Panc1 (cell line): ENCODE measurements at regions not wholly inside any gene's neighbourhood (a gene's known extent, or its start where the extent isn't known, plus 50 kb on each side); places are given as distances from the start of the nearest gene placed in this dataset.

Experiments
- ATAC-seq: fragments of 200-7000 bp; cut with Tn5 transposase; 2 replicates; pipeline ENCODE4 v1.9.1; 2020; ENCODE audit warnings: mild to moderate bottlenecking, moderate library complexity
- BruUV-seq: library from RNA; stranded (reverse); fragments of 400-500 nt; replicated peaks from 2 replicates; lab custom pipeline; 2021; lab: Mats Ljungman, UMichigan
- CTCF ChIA-PET: fragments of 300-600 bp; sonication (Branson Sonifier 250); formaldehyde crosslinking; loops from one replicate; lab custom pipeline; 2022; ENCODE audit warnings: antibody characterized with exemption; lab: Charles Lee
- POLR2A ChIA-PET: fragments of 300-600 bp; sonication (Branson Sonifier 250); formaldehyde crosslinking; loops from one replicate; lab custom pipeline; 2022; ENCODE audit warnings: antibody characterized with exemption; lab: Charles Lee
- DNase-seq: peaks from one replicate; pipeline ENCODE4 v3.0.0-alpha.2; 2010; ENCODE audit warnings: low read depth, low spot score
- H3K27ac ChIP-seq: 2 replicates; pipeline ENCODE4 v1.5.1; 2011; ENCODE audit warnings: mild to moderate bottlenecking, low read length, inconsistent platforms
- H3K27me3 ChIP-seq: fragments of 200-500 bp; sonication (Bioruptor generic); 2 replicates; pipeline ENCODE4 v1.6.0; 2014; ENCODE audit warnings: low read length, inconsistent platforms; ENCODE audit not compliant: control insufficient read depth, insufficient read depth
- H3K36me3 ChIP-seq: fragments of 200-500 bp; sonication (Bioruptor generic); 2 replicates; pipeline ENCODE4 v1.5.1; 2014; ENCODE audit warnings: inconsistent platforms, mild to moderate bottlenecking, low read length, moderate library complexity; ENCODE audit not compliant: control insufficient read depth, insufficient read depth
- H3K4me1 ChIP-seq: 2 replicates; pipeline ENCODE4 v1.5.1; 2011; ENCODE audit warnings: inconsistent platforms, mild to moderate bottlenecking, low read length, moderate library complexity; ENCODE audit not compliant: control insufficient read depth, insufficient read depth
- H3K4me3 ChIP-seq, 2 experiments: 2 replicates each; pipeline ENCODE4 v1.5.1; 2011 to 2012; ENCODE audit warnings: low read depth in 2 of 2, low read length in 2 of 2, mild to moderate bottlenecking in 2 of 2, inconsistent platforms in 1 of 2, moderate library complexity in 1 of 2
- H3K9me3 ChIP-seq: fragments of 200-500 bp; sonication (Bioruptor generic); 2 replicates; pipeline ENCODE4 v1.5.1; 2014; ENCODE audit warnings: low read depth, mild to moderate bottlenecking, inconsistent platforms, low read length, moderate library complexity; ENCODE audit not compliant: control insufficient read depth, insufficient read depth
- POLR2AphosphoS5 ChIP-seq: IDR thresholded peaks from 2 replicates; pipeline ENCODE4 v1.6.1; 2012; ENCODE audit warnings: mild to moderate bottlenecking, low read depth, low read length, moderate library complexity
- SIN3A ChIP-seq: IDR thresholded peaks from 2 replicates; pipeline ENCODE4 v1.6.1; 2012; ENCODE audit warnings: low read depth, mild to moderate bottlenecking, low read length, moderate library complexity, borderline replicate concordance; ENCODE audit not compliant: insufficient read depth
- TCF7L2 ChIP-seq: IDR thresholded peaks from 2 replicates; pipeline ENCODE4 v1.6.1; 2011; ENCODE audit warnings: mild to moderate bottlenecking, low read depth, low read length, inconsistent platforms
- in situ Hi-C: cut with HindIII; loops from 2 replicates; pipeline ENCODE4 v1.10.0; 2016; ENCODE audit warnings: low sequenced_read_pairs, low pct_unique_long_range_greater_than_20kb
- intact Hi-C: fragments of 100-400 bp; cut with micrococcal nuclease; formaldehyde crosslinking; loops from one replicate; pipeline ENCODE4 v1.10.0; 2022; ENCODE audit not compliant: unreplicated experiment
- TF ChIP-seq, protein P1 (sequence below): fragments of 450-650 bp; IDR thresholded peaks from 2 replicates; pipeline ENCODE4 v1.5.1; 2017; ENCODE audit warnings: mild to moderate bottlenecking
- TF ChIP-seq, protein P2 (sequence below), 2 experiments: IDR thresholded peaks; 2 replicates each; pipeline ENCODE4 v1.6.1; 2011 to 2012; ENCODE audit warnings: low read depth in 2 of 2, control low read depth in 1 of 2, low read length in 1 of 2, mild to moderate bottlenecking in 1 of 2, moderate library complexity in 1 of 2; ENCODE audit not compliant: insufficient read depth in 1 of 2

DNA sequence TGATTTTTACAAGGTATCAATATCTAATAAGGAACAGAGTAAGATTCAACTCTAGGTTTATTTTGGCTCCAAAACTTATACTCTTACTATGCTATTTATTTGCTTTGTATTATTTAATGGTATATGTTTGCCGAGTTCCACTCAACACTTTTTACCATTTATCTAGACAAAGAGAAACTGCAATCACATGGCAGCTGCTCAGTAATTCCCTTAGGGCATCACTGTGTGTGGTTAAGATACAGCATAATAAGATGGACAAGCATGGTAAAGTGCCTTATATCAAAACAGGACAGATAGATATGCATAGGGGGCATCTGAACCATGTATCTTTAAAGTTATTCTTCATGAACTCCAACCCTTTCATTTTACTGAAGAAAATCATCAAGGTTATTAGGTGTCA is 483.0 kb upstream of the ID4 start:
- no TSS peak for BruUV-seq
- DNase-seq (no peak), ATAC-seq (no peak)
- Histone ChIP-seq H3K27me3 (no peaks in the 10 kb centered on the region), H3K36me3 (no peaks in the 10 kb centered on the region), H3K4me3 (no peak overlapping the region), H3K9me3 (no peaks in the 10 kb centered on the region), H3K27ac (no peak overlapping the region), H3K4me1 (no peaks in the 10 kb centered on the region)
- CTCF ChIA-PET: no interaction called here
- in situ Hi-C loops (no loop called here), intact Hi-C loops (no loop called here)
- TF ChIP-seq, protein P1, sequence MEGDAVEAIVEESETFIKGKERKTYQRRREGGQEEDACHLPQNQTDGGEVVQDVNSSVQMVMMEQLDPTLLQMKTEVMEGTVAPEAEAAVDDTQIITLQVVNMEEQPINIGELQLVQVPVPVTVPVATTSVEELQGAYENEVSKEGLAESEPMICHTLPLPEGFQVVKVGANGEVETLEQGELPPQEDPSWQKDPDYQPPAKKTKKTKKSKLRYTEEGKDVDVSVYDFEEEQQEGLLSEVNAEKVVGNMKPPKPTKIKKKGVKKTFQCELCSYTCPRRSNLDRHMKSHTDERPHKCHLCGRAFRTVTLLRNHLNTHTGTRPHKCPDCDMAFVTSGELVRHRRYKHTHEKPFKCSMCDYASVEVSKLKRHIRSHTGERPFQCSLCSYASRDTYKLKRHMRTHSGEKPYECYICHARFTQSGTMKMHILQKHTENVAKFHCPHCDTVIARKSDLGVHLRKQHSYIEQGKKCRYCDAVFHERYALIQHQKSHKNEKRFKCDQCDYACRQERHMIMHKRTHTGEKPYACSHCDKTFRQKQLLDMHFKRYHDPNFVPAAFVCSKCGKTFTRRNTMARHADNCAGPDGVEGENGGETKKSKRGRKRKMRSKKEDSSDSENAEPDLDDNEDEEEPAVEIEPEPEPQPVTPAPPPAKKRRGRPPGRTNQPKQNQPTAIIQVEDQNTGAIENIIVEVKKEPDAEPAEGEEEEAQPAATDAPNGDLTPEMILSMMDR: no peak
- TF ChIP-seq SIN3A (no peak), POLR2AphosphoS5 (no peak), TCF7L2 (no peak)
- TF ChIP-seq, protein P2, sequence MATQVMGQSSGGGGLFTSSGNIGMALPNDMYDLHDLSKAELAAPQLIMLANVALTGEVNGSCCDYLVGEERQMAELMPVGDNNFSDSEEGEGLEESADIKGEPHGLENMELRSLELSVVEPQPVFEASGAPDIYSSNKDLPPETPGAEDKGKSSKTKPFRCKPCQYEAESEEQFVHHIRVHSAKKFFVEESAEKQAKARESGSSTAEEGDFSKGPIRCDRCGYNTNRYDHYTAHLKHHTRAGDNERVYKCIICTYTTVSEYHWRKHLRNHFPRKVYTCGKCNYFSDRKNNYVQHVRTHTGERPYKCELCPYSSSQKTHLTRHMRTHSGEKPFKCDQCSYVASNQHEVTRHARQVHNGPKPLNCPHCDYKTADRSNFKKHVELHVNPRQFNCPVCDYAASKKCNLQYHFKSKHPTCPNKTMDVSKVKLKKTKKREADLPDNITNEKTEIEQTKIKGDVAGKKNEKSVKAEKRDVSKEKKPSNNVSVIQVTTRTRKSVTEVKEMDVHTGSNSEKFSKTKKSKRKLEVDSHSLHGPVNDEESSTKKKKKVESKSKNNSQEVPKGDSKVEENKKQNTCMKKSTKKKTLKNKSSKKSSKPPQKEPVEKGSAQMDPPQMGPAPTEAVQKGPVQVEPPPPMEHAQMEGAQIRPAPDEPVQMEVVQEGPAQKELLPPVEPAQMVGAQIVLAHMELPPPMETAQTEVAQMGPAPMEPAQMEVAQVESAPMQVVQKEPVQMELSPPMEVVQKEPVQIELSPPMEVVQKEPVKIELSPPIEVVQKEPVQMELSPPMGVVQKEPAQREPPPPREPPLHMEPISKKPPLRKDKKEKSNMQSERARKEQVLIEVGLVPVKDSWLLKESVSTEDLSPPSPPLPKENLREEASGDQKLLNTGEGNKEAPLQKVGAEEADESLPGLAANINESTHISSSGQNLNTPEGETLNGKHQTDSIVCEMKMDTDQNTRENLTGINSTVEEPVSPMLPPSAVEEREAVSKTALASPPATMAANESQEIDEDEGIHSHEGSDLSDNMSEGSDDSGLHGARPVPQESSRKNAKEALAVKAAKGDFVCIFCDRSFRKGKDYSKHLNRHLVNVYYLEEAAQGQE (IDR thresholded peaks at IDR 0.05; ENCODE audit: insufficient read depth in 1 of 2, low read depth in 2 of 2, low read length in 1 of 2): no peak
- POLR2A ChIA-PET: no interaction called here

DNA sequence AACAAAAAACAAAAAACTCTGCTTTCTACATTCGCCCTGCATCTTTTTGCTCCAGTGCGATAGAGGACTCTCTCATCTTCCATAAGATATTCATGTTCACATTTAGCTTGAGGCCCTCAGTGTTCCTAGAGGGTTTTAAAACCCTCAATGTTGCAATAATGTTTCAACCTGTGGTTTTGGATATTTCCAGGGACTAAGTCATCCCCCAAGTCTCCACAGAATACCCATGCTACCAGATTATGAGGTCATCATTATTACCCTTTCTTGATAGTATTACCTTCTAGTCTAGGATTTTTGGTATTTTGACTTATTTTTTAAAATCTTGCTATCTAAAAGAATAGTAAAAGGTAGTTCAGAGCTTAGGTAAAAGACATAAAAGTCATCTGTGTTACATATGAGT is 480.5 kb upstream of the ID4 start:
- Histone ChIP-seq H3K9me3 (no peaks in the 10 kb centered on the region), H3K27me3 (no peaks in the 10 kb centered on the region), H3K4me3 (no peak overlapping the region), H3K27ac (no peak overlapping the region), H3K36me3 (no peaks in the 10 kb centered on the region), H3K4me1 (no peaks in the 10 kb centered on the region)
- intact Hi-C loops: no loop called here
- no TSS peak for BruUV-seq
- in situ Hi-C loops: no loop called here
- POLR2A ChIA-PET: no interaction called here
- CTCF ChIA-PET: interaction anchor here (1.1 kb wide), 1 partner anchor 14 kb away, joined by 4 read pairs; no protein-coding TSS in a partner anchor
- TF ChIP-seq SIN3A: no peak
- no peak for TF ChIP-seq TCF7L2
- TF ChIP-seq, protein P1: no peak
- DNase-seq: no peak
- ATAC-seq: no peak
